Progenitor cell of endocrine pancreas (in vitro differentiated cells): ENCODE measurements at regions not wholly inside any gene's neighbourhood (a gene's known extent, or its start where the extent isn't known, plus 50 kb on each side); places are given as distances from the start of the nearest gene placed in this dataset.

ENCODE experiments used
- DNase-seq: peaks from one replicate; pipeline ENCODE4 v3.0.0; 2021; ENCODE audit warnings: low spot score; ENCODE audit not compliant: unreplicated experiment
- H3K27ac Mint-ChIP-seq: 2 replicates; pipeline ENCODE4 v1.8.0; 2021; ENCODE audit warnings: mild to moderate bottlenecking, moderate library complexity, mixed read lengths
- H3K27me3 Mint-ChIP-seq: 2 replicates; pipeline ENCODE4 v1.8.0; 2021; ENCODE audit warnings: mixed read lengths
- H3K36me3 Mint-ChIP-seq: 2 replicates; pipeline ENCODE4 v1.8.0; 2022; ENCODE audit warnings: mixed read lengths; ENCODE audit not compliant: insufficient read depth
- H3K4me1 Mint-ChIP-seq: 2 replicates; pipeline ENCODE4 v1.8.0; 2021; ENCODE audit warnings: low read depth, mixed read lengths
- H3K4me3 Mint-ChIP-seq: 2 replicates; pipeline ENCODE4 v1.8.0; 2021; ENCODE audit warnings: low read depth, mild to moderate bottlenecking, moderate library complexity, mixed read lengths
- H3K9me3 Mint-ChIP-seq: 2 replicates; pipeline ENCODE4 v1.8.0; 2021; ENCODE audit warnings: low read depth, mixed read lengths
- TF ChIP-seq, protein P1 (sequence below): fragments of 200-600 bp; sonication (generic); IDR thresholded peaks from one replicate; pipeline ENCODE4 v1.5.0; 2021; ENCODE audit warnings: antibody characterized with exemption, mild to moderate bottlenecking; ENCODE audit not compliant: unreplicated experiment

DNA sequence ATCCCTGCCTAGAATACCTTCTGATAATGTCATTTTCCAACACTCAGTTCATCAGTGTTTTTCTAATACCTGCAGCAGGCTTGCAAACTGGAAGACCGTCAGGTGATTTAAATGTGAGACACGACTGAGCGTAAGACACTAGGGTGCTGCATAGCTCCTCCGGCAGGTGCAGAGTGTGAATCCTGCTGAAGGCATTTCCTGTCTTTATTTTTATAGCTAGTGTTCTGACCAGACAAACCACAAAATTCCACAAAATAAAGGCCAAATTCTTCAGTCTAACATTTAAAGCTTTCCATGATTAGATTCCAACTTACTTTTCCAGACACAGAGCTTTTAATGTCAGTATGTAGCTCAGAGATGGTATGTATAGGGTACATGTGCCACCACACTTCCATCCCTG lies 70.7 kb downstream of the BBS10 start:
- Mint-ChIP-seq H3K9me3 (no peaks in the 10 kb centered on the region), H3K4me3 (no peak overlapping the region), H3K27ac (no peak overlapping the region), H3K4me1 (no peaks in the 10 kb centered on the region), H3K27me3 (no peaks in the 10 kb centered on the region), H3K36me3 (no peaks in the 10 kb centered on the region)
- TF ChIP-seq, protein P1, sequence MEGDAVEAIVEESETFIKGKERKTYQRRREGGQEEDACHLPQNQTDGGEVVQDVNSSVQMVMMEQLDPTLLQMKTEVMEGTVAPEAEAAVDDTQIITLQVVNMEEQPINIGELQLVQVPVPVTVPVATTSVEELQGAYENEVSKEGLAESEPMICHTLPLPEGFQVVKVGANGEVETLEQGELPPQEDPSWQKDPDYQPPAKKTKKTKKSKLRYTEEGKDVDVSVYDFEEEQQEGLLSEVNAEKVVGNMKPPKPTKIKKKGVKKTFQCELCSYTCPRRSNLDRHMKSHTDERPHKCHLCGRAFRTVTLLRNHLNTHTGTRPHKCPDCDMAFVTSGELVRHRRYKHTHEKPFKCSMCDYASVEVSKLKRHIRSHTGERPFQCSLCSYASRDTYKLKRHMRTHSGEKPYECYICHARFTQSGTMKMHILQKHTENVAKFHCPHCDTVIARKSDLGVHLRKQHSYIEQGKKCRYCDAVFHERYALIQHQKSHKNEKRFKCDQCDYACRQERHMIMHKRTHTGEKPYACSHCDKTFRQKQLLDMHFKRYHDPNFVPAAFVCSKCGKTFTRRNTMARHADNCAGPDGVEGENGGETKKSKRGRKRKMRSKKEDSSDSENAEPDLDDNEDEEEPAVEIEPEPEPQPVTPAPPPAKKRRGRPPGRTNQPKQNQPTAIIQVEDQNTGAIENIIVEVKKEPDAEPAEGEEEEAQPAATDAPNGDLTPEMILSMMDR = no peak
- DNase-seq = no peak

DNA sequence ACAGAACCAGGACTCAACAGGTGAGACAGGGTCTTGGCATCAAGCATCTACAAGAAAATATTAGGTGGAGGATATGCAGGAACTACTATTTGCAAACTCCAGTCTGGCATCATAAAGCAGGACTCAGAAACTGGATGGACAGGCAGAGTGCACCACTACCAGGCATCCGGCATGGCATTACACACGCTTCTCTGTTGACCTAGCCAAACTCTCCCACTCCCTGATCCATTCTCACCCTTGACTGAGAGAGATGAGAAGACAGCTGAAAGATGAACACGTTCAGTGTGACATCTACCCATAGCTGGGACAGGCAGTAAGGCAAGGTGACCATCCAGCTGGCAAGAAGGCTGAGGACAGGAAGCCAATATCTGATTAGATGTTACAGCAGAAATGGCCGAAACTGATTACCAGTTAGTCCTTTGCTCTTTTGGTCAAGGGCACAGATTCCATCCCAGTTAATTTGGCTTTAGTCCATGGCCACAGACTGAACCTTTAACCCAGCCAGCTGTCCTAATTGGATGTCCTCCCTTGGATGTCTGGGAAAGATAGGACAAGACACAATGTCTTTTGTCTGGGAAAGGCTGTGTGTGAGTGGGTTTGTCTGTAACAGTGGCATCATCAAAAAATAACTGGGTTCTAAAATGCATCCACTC lies 71.6 kb downstream of the BBS10 start:
- no peak overlapping the region for H3K27ac Mint-ChIP-seq
- TF ChIP-seq, protein P1 = no peak
- DNase-seq = no peak

DNA sequence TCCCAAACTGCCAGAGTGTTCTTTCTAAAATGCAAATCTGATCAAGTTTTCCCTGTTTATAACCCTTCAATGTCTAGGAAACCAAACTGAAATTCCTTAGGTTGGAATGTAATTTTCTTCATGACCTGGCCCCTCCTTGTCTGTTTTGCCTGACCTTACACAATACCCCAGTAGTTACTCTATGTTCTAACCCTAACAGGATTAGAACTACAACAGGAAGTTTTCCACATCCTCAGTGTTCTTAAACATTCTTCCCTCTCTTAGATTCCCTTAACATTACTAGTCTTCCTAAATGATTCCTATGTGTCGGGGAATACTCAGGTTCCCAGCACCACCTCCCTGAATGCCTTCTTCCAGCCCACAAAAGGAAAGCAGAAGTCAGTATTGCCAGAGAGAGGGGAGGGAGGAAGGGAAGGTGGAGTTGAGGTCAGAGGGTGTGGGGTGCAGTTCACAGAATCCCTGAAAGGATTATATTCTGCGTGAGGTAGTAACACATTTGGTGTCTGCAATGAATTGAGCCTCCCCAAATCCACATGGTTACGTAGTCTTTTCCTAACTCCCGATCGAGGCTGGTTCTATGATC lies 72.6 kb downstream of the BBS10 start:
- no peaks in the 10 kb centered on the region for H3K27me3 Mint-ChIP-seq
- H3K4me3 Mint-ChIP-seq = no peak overlapping the region
- no peaks in the 10 kb centered on the region for H3K9me3 Mint-ChIP-seq
- H3K36me3 Mint-ChIP-seq = no peaks in the 10 kb centered on the region
- H3K27ac Mint-ChIP-seq = no peak overlapping the region
- no peak for DNase-seq
- TF ChIP-seq, protein P1 = no peak
- no peaks in the 10 kb centered on the region for H3K4me1 Mint-ChIP-seq

More for the DNA sequence above, 71.6 kb downstream of the BBS10 start:
- Mint-ChIP-seq H3K36me3 (no peaks in the 10 kb centered on the region), H3K4me1 (no peaks in the 10 kb centered on the region), H3K4me3 (no peak overlapping the region), H3K27me3 (no peaks in the 10 kb centered on the region), H3K9me3 (no peaks in the 10 kb centered on the region)

DNA sequence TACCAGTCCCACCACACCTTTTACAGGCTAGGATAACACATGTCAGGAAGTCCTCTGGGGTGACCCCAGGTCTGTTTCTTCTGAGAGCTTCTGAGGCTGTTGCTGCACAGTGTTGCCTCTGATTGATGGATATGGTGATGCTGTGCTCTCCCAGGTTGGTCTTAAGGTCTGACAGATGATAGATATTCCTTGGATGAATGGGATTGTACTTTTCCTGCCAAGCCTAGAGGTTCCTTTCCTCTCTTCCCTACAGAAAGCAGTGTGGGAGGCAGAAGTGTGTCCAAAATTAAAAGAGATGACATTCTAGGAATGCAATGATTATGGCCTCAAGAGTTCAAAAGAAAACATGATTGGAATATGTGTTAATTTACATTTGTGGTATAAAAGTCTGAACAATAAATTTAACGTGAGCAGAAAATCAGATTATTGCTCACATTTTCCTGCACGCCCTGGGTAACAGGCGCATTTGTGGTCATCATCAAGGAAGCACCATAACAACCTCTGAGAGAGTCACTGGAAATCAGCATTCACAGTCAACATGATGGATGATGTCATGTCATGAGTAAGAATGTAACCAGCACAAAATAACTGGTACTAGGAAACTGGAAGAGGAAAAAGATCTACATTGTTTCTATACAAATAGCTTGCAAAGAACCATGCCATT lies 73.7 kb downstream of the BBS10 start:
- H3K4me1 Mint-ChIP-seq = no peaks in the 10 kb centered on the region
- H3K36me3 Mint-ChIP-seq = no peaks in the 10 kb centered on the region
- TF ChIP-seq, protein P1 = no peak
- no peaks in the 10 kb centered on the region for H3K27me3 Mint-ChIP-seq
- no peak overlapping the region for H3K4me3 Mint-ChIP-seq
- H3K9me3 Mint-ChIP-seq = no peaks in the 10 kb centered on the region
- DNase-seq = no peak
- H3K27ac Mint-ChIP-seq = no peak overlapping the region

DNA sequence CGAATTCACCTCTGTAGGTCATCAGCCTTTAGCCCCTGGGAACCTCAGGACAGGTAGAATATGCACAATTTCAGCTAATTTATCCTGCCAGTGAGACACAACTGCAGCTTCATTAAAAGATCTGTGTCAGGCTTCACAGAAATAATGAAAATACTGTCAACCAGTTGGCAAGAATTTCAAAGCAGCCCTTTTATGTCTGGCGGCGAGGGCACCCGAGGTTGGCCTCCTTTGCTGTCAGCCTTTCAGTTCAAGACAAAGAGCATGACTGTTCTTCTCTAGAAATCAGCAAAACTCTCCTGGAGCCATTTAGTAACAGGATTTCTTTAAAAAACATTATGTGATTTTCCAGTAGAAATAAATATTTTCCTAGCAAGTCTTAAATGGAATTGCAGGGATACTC lies 75.9 kb downstream of the BBS10 start:
- TF ChIP-seq, protein P1 = no peak
- H3K4me1 Mint-ChIP-seq = no peaks in the 10 kb centered on the region
- H3K4me3 Mint-ChIP-seq = no peak overlapping the region
- no peak overlapping the region for H3K27ac Mint-ChIP-seq
- no peaks in the 10 kb centered on the region for H3K27me3 Mint-ChIP-seq
- DNase-seq = no peak
- no peaks in the 10 kb centered on the region for H3K9me3 Mint-ChIP-seq
- no peaks in the 10 kb centered on the region for H3K36me3 Mint-ChIP-seq
